ENCODE measurements at regions not wholly inside any gene's neighbourhood (a gene's known extent, or its start where the extent isn't known, plus 50 kb on each side); places are given as distances from the start of the nearest gene placed in this dataset.

DNA sequence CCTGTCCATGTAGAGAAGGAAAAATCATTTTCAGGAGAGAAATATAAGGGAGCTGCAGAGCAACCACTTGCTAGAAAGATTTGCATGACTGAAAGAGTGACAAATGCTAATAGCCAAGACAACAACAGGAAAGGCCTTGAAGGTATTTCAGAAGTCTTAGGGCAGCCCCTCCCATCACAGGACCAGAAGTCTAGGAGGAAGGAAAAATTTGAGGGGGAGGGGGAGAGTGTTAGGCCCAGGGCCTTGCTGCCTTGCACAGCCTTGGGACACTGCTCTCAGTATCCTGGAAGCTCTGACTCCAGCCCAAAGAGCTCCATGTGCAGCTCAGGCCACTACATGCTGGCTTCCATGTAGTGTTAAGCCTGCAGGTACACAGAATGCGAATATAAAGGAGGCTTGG lies 266.9 kb downstream of the GLI2 start:
- Mint-ChIP-seq H3K4me1 (ENCODE audit: low read depth) (no peaks in the 10 kb centered on the region), H3K4me3 (no peak overlapping the region), H3K9me3 (ENCODE audit: low read depth) (no peaks in the 10 kb centered on the region), H3K27ac (no peak overlapping the region), H3K27me3 (no peaks in the 10 kb centered on the region), H3K36me3 (no peaks in the 10 kb centered on the region)

DNA sequence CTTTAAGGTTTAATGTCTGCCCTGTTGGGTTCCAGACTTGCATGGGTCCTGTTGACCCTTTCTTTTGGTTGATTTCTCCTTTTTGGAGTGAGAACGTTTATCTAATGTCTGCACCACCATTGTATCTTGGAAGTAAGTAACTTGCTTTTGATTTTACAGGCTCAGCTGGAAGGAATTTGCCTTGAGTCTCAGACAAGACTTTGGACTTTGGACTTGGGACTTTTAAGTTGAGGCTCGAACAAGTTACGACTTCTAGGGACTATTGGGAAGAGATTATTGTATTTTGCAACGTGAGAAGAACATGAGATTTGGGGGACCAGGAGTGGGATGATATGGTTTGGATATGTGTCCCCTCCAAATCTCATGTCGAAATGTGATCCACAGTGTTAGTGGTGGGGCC lies 267.7 kb downstream of the GLI2 start:
- no peaks in the 10 kb centered on the region for H3K4me1 Mint-ChIP-seq (ENCODE audit: low read depth)
- no peak overlapping the region for H3K27ac Mint-ChIP-seq
- no peak overlapping the region for H3K4me3 Mint-ChIP-seq
- no peaks in the 10 kb centered on the region for H3K9me3 Mint-ChIP-seq (ENCODE audit: low read depth)
- H3K27me3 Mint-ChIP-seq = no peaks in the 10 kb centered on the region
- no peaks in the 10 kb centered on the region for H3K36me3 Mint-ChIP-seq

DNA sequence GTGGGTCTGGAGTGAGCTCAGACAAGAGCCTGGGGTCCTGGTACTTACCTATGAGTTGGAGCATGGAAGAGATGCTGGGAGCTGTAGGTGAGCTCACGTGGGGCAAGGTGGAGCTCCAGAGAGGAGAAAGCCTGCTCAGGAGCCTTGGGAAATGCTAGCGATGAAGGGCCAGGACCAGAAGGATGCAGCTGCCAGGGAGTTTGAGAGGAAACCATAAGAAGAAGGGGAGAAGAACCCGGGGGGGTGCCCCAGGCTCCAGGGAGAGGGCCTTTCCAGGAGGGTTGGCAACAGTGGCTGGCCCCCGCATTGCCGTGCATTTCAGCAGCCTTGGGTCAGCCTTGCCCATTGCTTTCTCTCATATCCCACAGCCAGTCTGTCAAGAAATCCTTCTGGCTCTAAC lies 268.7 kb downstream of the GLI2 start:
- H3K9me3 Mint-ChIP-seq (ENCODE audit: low read depth) = no peaks in the 10 kb centered on the region
- H3K27me3 Mint-ChIP-seq = peaks cover 3% of the 10 kb centered on the region
- H3K36me3 Mint-ChIP-seq = no peaks in the 10 kb centered on the region
- H3K27ac Mint-ChIP-seq = no peak overlapping the region
- H3K4me1 Mint-ChIP-seq (ENCODE audit: low read depth) = no peaks in the 10 kb centered on the region
- H3K4me3 Mint-ChIP-seq = no peak overlapping the region

DNA sequence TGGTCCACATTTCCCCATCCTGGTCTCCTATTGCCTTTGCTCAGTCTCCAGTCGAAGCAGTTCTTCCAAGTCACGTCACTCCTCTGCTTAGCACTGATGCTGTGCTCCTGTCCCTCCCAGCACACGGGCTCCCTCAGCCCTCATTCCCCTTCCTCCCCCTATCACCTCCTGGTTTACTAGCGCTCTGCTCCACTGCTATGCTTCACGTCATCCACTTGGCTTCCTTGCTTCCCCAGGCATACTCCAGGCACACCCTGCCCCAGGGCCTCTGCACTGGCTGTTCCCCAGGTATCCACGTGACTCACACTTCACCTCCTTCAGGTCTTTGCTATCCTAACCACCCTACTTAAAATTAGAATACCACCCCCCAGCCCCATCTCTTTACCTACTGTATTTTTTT lies 269.3 kb downstream of the GLI2 start:
- Mint-ChIP-seq H3K27me3 (peaks cover 4% of the 10 kb centered on the region), H3K36me3 (no peaks in the 10 kb centered on the region), H3K4me3 (no peak overlapping the region), H3K27ac (no peak overlapping the region), H3K4me1 (ENCODE audit: low read depth) (no peaks in the 10 kb centered on the region), H3K9me3 (ENCODE audit: low read depth) (peaks cover under 1% of the 10 kb centered on the region)

GRCh38 chr2:121005453-121005852 lies 269.8 kb downstream of the GLI2 start:
- H3K27ac Mint-ChIP-seq = no peak overlapping the region
- H3K4me3 Mint-ChIP-seq = no peak overlapping the region
- H3K4me1 Mint-ChIP-seq (ENCODE audit: low read depth) = no peaks in the 10 kb centered on the region
- no peaks in the 10 kb centered on the region for H3K36me3 Mint-ChIP-seq
- H3K9me3 Mint-ChIP-seq (ENCODE audit: low read depth) = peaks cover 5% of the 10 kb centered on the region
- H3K27me3 Mint-ChIP-seq = peaks cover 6% of the 10 kb centered on the region

- peaks cover 8% of the 10 kb centered on the region for H3K27me3 Mint-ChIP-seq
- no peaks in the 10 kb centered on the region for H3K36me3 Mint-ChIP-seq
- no peak overlapping the region for H3K27ac Mint-ChIP-seq
- H3K9me3 Mint-ChIP-seq (ENCODE audit: low read depth) = peaks cover 11% of the 10 kb centered on the region
- H3K4me1 Mint-ChIP-seq (ENCODE audit: low read depth) = no peaks in the 10 kb centered on the region
- H3K4me3 Mint-ChIP-seq = no peak overlapping the region
These were observed 271.2 kb downstream of the GLI2 start for GRCh38 chr2:121006743-121007489.

- no peak overlapping the region for H3K4me3 Mint-ChIP-seq
- H3K36me3 Mint-ChIP-seq = no peaks in the 10 kb centered on the region
- H3K4me1 Mint-ChIP-seq (ENCODE audit: low read depth) = no peaks in the 10 kb centered on the region
- no peak overlapping the region for H3K27ac Mint-ChIP-seq
- peaks cover 8% of the 10 kb centered on the region for H3K27me3 Mint-ChIP-seq
- H3K9me3 Mint-ChIP-seq (ENCODE audit: low read depth) = peaks cover 11% of the 10 kb centered on the region
These were observed 271.8 kb downstream of the GLI2 start for GRCh38 chr2:121007490-121007853.

- Mint-ChIP-seq H3K4me1 (ENCODE audit: low read depth) (no peaks in the 10 kb centered on the region), H3K36me3 (no peaks in the 10 kb centered on the region), H3K27me3 (peaks cover 10% of the 10 kb centered on the region), H3K9me3 (ENCODE audit: low read depth) (peaks cover 11% of the 10 kb centered on the region), H3K27ac (no peak overlapping the region), H3K4me3 (no peak overlapping the region)
These were observed 273.3 kb downstream of the GLI2 start for GRCh38 chr2:121008975-121009374.

GRCh38 chr2:121010998-121011397 lies 274.0 kb downstream of the TFCP2L1 start:
- Mint-ChIP-seq H3K27ac (no peak overlapping the region), H3K4me3 (no peak overlapping the region), H3K27me3 (peaks cover 10% of the 10 kb centered on the region), H3K36me3 (no peaks in the 10 kb centered on the region), H3K9me3 (ENCODE audit: low read depth) (peaks cover 11% of the 10 kb centered on the region), H3K4me1 (ENCODE audit: low read depth) (no peaks in the 10 kb centered on the region)

DNA sequence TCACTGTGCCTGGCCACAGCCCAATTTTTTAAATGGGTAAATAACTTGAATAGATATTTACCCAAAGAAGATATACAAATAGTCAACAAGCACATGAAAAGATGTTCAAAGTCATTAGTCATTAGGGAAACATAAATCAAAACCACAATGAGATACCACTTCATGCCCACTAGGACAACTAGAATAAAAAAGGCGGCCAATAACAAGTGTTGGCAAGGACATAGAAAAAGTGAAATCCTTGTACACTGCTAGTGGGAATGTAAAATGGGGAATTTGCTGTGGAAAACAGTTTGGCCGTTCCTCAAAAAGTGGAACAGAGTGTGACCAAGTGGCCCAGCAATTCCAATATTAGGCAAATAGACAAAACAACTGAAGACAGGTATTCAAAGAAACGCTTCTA lies 270.1 kb downstream of the TFCP2L1 start:
- Mint-ChIP-seq H3K27me3 (peaks cover 6% of the 10 kb centered on the region), H3K36me3 (no peaks in the 10 kb centered on the region)

DNA sequence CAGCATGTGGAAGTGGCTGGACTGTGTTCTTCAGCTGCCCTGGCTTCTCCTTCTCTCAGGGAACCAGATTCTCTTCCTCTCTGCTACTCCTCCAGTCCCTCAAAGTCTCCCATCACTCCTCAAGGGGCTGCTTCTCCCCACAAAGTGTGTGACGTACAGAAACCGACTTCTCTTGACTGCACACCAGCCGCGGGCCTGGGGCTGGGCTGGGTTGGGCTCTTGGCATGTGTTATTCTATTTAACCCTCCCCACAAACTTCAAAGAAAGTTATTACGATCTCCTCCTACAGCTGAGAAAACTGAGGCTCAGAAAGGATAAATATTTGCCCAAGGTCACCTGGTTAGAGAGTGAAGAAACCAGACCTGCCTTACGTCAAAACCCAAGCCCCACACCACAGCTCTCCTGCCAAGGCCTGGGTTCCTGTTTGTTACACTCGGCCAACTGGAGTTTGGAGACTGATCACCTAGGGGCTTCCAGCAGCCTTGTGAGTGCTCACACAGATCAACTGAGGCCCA lies 269.0 kb downstream of the TFCP2L1 start:
- Mint-ChIP-seq H3K36me3 (no peaks in the 10 kb centered on the region), H3K27me3 (peaks cover 6% of the 10 kb centered on the region), H3K4me1 (ENCODE audit: low read depth) (no peaks in the 10 kb centered on the region), H3K4me3 (no peak overlapping the region), H3K27ac (no peak overlapping the region), H3K9me3 (ENCODE audit: low read depth) (peaks cover 3% of the 10 kb centered on the region)

More for the DNA sequence above, 270.1 kb downstream of the TFCP2L1 start:
- H3K4me1 Mint-ChIP-seq (ENCODE audit: low read depth) = no peaks in the 10 kb centered on the region
- no peak overlapping the region for H3K27ac Mint-ChIP-seq
- no peak overlapping the region for H3K4me3 Mint-ChIP-seq
- H3K9me3 Mint-ChIP-seq (ENCODE audit: low read depth) = peaks cover 11% of the 10 kb centered on the region

DNA sequence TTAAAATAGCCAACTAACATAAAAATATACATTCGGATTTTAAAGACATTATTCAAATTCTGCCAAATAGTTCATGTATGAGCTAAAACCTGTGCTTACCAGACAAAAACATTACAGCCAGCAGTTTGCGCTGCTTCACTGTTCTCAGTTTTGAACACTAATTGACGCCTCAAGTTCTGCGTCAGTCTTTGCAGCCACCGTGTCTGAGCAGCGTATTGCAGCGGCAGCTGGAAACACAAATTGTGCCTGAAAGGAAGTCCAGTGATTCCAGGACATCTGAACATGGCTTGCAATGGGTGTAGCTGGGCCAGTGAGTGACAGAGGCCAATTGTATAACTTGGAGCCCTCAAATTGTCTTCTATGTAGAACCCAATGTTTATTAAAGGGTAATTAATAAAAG lies 267.6 kb downstream of the TFCP2L1 start:
- Mint-ChIP-seq H3K4me1 (ENCODE audit: low read depth) (no peaks in the 10 kb centered on the region), H3K4me3 (no peak overlapping the region), H3K9me3 (ENCODE audit: low read depth) (no peaks in the 10 kb centered on the region), H3K27ac (no peak overlapping the region), H3K36me3 (no peaks in the 10 kb centered on the region), H3K27me3 (peaks cover 5% of the 10 kb centered on the region)

- H3K9me3 Mint-ChIP-seq (ENCODE audit: low read depth) = no peaks in the 10 kb centered on the region
- no peaks in the 10 kb centered on the region for H3K36me3 Mint-ChIP-seq
- H3K4me3 Mint-ChIP-seq = no peak overlapping the region
- H3K4me1 Mint-ChIP-seq (ENCODE audit: low read depth) = no peaks in the 10 kb centered on the region
- peaks cover 5% of the 10 kb centered on the region for H3K27me3 Mint-ChIP-seq
- no peak overlapping the region for H3K27ac Mint-ChIP-seq
These were observed 266.6 kb downstream of the TFCP2L1 start for GRCh38 chr2:121018136-121019061.

DNA sequence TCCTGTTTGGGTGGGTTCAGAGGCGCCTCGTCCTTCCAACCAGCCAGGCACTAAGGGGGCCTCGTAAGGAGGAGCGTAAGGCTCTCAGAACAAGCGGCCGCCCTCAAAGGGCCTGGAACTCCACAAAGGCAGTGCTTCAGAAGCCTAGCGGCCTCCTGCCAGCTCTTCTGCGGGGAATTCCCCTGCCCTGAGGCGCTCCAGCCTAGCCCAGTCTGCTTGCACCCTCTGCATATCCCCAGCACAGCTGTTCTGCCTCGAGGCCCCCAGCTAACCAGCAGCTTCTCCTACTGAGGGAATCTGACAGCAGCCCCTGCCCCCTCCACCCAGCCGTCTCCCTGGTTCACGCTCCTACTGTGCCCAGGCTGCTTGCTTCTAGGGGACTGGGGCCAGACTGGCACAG lies 265.9 kb downstream of the TFCP2L1 start:
- no peak overlapping the region for H3K4me3 Mint-ChIP-seq
- no peaks in the 10 kb centered on the region for H3K36me3 Mint-ChIP-seq
- no peaks in the 10 kb centered on the region for H3K4me1 Mint-ChIP-seq (ENCODE audit: low read depth)
- H3K27ac Mint-ChIP-seq = no peak overlapping the region
- H3K9me3 Mint-ChIP-seq (ENCODE audit: low read depth) = peaks cover 4% of the 10 kb centered on the region
- H3K27me3 Mint-ChIP-seq = peaks cover 3% of the 10 kb centered on the region

DNA sequence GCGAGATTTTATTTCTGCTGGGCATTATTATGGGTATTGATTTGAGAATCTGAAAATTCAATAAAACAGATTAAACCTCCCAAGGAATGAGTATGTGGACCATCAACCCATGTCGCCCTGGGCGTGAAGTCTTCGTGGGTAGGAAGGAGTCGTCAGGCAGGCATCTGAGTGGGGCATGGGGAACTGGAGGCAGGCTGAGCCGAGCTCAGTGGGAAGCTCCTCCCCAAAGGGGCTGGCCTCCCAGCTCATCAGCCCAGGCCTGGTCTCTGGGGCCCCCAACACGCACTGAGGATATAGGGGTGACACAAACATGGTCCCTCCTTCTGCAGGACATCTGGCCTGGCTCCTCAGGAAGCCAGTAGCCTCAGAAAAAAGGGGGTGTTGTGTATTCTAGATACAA lies 265.2 kb downstream of the TFCP2L1 start:
- no peaks in the 10 kb centered on the region for H3K4me1 Mint-ChIP-seq (ENCODE audit: low read depth)
- no peak overlapping the region for H3K4me3 Mint-ChIP-seq
- no peak overlapping the region for H3K27ac Mint-ChIP-seq
- H3K36me3 Mint-ChIP-seq = no peaks in the 10 kb centered on the region
- H3K27me3 Mint-ChIP-seq = peaks cover 3% of the 10 kb centered on the region
- H3K9me3 Mint-ChIP-seq (ENCODE audit: low read depth) = peaks cover 5% of the 10 kb centered on the region

Data from activated naive CD8-positive, alpha-beta T cell (primary cell).